Medulla oblongata (tissue), 1 donor: ENCODE measurements at regions not wholly inside any gene's neighbourhood (a gene's known extent, or its start where the extent isn't known, plus 50 kb on each side); places are given as distances from the start of the nearest gene placed in this dataset.
"Not testable (repeated sequence)": the region's sequence is repeated elsewhere in the genome, so short reads cannot be mapped to it uniquely, and the experiment has no call there.

ENCODE experiments used
- DNase-seq: peaks from one replicate; pipeline ENCODE4 v3.0.0-alpha.2; 2015; ENCODE audit errors: extremely low spot score

DNA sequence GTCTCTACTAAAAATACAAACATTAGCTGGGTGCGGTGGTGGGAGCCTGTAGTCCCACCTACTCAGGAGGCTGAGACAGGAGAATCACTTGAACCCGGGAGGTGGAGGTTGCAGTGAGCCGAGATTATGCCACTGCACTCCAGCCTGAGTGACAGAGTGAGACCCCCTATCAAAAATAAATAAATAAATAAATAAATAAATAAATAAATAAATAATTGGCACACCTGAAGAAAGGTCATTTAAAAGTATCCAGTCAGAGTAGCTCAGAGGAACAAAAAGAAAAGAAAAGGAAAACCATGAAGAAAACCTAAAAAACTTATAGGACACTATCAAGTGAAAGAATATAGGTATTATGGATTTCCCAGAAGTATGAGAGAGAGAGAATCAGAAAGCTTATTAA, 330.1 kb upstream of the AR start:
- DNase-seq, result not testable (repeated sequence)

DNA sequence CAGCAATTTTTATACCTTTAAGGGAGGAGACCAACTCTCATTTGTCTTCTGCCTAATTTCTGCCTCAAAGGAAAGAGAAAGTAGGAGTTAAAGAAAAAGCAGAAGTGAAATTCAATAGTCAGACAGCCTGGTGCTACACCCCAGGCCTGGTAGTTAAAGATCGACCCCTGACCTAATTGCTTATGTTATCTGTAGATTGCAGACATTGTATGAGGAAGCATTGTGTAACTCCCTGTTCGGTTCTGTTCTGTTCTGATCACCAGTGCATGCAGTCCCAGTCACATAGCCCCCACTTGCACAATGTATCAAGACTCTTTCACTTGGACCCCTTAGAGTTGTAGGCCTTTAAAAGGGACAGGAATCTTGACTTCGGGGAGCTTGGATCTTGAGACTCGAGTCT, 335.9 kb upstream of the AR start:
- no peak for DNase-seq

DNA sequence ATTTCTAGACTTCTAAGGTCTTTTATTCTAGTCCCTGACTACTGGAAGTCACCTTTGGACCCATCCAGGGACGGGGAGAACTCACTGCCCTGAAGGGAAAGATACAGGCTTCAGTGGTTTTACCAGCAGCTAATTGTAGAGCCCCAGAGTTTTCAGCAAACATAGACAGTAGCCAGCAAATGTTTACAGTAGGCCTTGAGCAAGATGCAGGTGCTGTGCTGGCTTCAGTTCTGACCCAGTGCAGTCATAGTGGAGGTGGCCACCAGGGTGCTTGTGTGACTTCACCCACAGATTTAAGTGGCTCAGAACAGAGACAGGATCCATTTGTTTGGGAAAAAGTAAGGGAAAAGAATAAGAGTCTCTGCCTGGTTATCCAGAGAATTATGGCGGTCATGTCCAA, 384.4 kb upstream of the AR start:
- no peak for DNase-seq

GRCh38 chrX:67114635-67115034, 429.2 kb upstream of the AR start:
- no peak for DNase-seq

GRCh38 chrX:67105758-67106116, 438.1 kb upstream of the AR start:
- no peak for DNase-seq

DNA sequence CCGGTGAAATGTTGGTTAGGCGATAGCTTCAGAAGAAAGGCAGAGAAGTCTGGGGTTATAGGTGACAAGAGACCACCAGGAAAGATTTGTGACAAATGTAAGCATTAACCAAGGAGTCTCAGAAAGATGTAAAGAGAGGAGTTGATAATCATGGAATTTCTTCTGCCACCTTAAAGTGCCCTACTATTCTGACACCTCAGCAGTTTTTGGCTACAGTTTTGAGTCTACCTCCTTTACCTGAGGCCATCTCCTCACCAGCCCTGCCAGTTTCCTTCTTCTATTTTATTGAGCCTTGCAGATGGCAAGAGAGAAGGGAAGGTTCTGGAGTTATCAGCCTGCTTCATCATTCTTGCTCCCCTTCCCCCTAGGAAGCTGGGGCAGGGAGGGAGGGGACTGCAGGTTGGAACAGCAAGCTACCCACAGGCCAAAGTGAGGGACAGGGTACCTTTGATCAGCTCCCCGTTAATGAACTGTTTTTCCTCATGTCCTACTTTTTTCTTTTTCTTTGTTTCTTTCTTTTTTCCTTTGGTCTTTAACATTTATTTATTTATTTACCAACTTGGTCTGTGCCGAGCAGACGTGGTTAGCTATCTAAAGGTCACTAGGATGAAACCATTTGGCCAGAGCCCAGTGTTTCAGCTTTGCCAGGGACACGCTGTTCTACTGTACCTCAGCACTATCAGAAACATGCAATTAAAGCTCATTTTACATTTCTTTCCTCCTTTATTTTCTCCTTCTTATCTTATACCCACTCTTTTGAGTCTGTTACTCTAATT, 438.7 kb upstream of the AR start:
- DNase-seq, result no peak

DNA sequence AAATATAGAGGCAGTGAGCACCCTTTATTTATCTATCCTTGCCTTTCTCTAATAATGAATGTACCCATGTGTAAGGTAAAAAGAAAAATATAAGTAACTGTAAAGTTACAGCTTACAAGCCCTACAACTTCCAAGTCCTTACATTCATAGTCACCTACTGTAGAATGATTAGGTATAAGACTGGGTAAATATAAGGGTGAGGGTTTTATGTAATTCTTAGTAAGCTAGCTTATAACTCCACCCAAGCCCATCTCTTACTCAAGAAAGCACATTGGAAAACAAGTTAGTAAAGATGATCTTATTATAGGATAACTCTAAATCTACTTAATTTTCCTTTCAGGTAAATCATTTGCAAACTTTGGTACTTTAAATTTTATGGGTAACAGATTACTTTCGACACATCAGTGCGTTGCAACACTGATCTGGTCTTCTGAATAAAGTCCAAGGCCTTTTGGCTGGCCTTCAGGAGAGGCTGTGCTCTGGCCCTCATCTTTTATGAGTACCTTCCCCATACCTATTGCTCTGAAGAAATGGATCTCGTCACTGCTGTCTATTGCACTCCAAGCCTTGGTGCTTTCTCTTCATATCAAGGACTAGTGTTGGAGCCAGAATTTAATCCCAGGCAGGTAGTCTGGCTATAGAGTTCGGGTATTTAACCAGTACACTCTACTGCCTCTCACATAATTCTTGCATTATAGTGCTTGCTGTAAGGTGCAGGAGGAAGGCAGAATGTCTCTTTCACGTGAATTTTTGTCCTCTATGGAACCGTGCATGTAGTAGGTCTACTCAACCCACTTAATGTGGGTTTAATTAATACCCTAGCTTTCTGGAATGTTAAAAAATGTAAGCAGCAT, 443.6 kb upstream of the AR start:
- no peak for DNase-seq

- no peak for DNase-seq
These were observed 449.8 kb upstream of the AR start for GRCh38 chrX:67094061-67094460.

GRCh38 chrX:67050760-67051159, 411.9 kb upstream of the EDA2R start:
- no peak for DNase-seq

DNA sequence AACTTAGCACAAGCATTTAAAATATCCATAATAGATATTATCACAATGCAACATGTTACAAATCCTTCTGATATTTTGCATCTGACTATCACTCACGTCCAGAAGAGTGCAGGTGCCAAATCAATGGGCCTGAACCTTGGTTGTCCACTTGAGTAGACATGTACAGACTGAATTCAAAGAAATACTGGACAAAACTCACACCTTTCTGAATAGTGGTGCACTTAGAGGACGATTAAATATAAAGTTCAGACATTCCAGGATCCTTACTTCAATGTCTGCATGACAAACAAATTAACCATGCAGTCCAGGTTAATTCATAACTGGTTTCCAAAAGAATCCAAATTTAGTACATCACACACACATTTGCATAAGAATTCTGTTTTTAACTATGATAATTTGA, 406.0 kb upstream of the EDA2R start:
- no peak for DNase-seq

- no peak for DNase-seq
These were observed 405.3 kb upstream of the EDA2R start for GRCh38 chrX:67044029-67044653.

DNA sequence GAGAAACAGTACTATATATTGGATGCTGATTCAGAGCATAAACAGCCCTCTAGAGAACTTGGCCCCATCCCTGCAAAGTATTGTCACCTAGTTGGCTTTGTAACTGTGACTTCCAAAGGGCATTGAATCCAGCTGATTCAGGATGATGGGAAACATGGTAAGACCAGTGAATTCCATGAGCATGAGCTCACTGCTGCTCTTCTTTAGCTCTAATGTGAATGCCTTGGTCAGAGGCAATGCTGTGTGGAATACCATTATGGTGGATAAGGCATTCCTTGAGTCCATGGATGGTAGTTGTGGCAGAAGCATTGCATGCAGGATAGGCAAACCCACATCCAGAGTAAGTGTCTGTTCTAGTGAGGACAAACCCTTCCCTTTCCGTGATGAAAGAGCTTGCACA, 365.6 kb upstream of the EDA2R start:
- DNase-seq, result no peak

DNA sequence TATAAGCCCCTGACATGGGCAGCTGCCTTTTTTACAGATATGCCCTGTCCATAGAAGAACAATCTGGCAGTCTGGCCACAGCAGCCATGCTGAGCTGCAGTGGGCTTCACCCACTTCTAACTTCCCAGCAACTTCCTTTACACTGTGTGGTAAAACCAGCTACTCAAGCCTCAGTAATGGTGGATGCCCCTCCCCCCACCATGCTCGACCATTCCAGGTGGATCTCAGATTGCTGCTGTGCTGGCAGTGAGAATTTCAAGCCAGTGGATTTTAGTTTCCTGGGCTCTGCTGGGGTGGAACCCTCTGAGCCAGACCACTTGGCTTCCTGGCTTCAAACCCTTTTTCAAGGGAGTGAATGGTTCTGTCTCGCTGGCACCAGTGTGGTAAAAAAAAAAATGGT, 355.9 kb upstream of the EDA2R start:
- DNase-seq, result no peak

GRCh38 chrX:66992077-66992476, 353.2 kb upstream of the EDA2R start:
- not testable (repeated sequence) for DNase-seq

DNA sequence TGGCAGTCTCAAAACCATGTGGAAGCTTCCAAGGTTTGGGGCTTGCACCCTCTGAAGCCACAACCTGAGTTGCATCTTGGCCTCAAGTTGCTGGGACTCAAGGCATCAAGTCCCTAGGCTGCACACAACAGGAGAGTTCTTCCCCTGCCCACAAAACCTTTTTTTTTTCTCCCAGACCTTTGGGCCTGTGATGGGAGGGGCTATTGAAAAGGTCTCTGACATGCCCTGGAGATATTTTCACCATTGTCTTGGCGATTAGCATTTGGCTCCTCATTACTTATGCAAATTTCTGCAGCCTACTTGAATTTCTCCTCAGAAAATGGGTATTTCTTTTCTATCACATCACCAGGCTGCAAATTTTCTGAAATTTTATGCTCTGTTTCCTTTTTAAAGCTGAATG, 349.5 kb upstream of the EDA2R start:
- no peak for DNase-seq

GRCh38 chrX:66961665-66962064, 322.8 kb upstream of the EDA2R start:
- no peak for DNase-seq

GRCh38 chrX:66931713-66932112, 292.8 kb upstream of the EDA2R start:
- DNase-seq, result no peak

DNA sequence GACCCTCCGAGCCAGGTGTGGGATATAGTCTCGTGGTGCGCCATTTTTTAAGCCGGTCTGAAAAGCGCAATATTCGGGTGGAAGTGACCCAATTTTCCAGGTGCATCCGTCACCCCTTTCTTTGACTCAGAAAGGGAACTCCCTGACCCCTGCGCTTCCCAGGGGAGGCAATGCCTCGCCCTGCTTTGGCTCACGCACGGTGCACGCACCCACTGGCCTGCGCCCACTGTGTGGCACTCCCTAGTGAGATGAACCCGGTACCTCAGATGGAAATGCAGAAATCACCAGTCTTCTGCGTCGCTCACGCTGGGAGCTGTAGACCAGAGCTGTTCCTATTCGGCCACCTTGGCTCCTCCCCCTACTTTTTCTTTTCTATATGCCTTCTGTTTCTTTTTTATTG, 291.6 kb upstream of the EDA2R start:
- DNase-seq, result not testable (repeated sequence)

GRCh38 chrX:66920296-66920695, 281.4 kb upstream of the EDA2R start:
- no peak for DNase-seq

GRCh38 chrX:66919280-66919832, 280.5 kb upstream of the EDA2R start:
- DNase-seq, result no peak

- DNase-seq, result no peak
These were observed 279.6 kb upstream of the EDA2R start for GRCh38 chrX:66918511-66918910.

GRCh38 chrX:66915893-66916292, 277.0 kb upstream of the EDA2R start:
- DNase-seq, result no peak

DNA sequence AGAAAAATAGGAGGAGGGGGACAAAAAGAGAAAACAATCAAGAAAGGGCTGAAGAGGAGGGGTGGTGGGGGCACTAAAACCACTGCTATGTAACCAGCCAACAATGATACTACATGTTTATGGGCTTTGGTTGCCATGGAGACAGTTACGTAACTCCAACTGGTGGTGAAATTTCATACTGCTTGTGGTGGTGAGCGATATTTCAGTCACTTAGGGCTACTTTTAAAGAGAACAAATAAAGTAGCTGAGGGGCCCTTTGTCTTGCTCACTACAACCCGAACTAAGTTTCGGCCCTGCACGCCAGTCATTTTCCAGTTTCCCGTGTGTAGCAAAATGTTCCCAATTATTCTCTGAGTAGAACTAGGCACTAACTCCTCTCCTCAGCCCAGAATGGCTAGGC, 275.2 kb upstream of the EDA2R start:
- DNase-seq, result no peak
